B cell (primary cell): ENCODE measurements at regions not wholly inside any gene's neighbourhood (a gene's known extent, or its start where the extent isn't known, plus 50 kb on each side); places are given as distances from the start of the nearest gene placed in this dataset.

Experiments
- ATAC-seq: fragments of 200-7000 bp; cut with Tn5 transposase; one replicate; pipeline ENCODE4 v1.10.0; 2021; ENCODE audit warnings: low read depth, mild to moderate bottlenecking, moderate number of reproducible peaks, moderate library complexity
- CTCF ChIA-PET: fragments of 350-600 bp; sonication (Branson Sonifier 250); formaldehyde crosslinking; loops from one replicate; lab custom pipeline; 2021; ENCODE audit warnings: antibody characterized with exemption, inconsistent platforms; lab: Charles Lee
- POLR2A ChIA-PET: fragments of 350-600 bp; sonication (Branson Sonifier 250); formaldehyde crosslinking; loops from one replicate; lab custom pipeline; 2021; ENCODE audit warnings: antibody characterized with exemption; lab: Charles Lee
- DNase-seq: peaks from one replicate; pipeline ENCODE4 v3.0.0; 2013
- H2AFZ ChIP-seq: 2 replicates; pipeline ENCODE4 v1.6.1; 2012; ENCODE audit warnings: mild to moderate bottlenecking, low read depth, low read length; ENCODE audit not compliant: insufficient read depth, poor library complexity, severe bottlenecking
- H3K27ac ChIP-seq, 2 donors: 1 replicate in 1 of 2; 2 replicates in 1 of 2; pipeline ENCODE4 v1.5.1; 2012 to 2013; ENCODE audit warnings: low read length in 2 of 2, mild to moderate bottlenecking in 2 of 2, moderate library complexity in 1 of 2
- H3K27me3 ChIP-seq, 4 experiments: fragments of 200-600 bp in 1 of 4; sonication (generic) in 1 of 4; replicated peaks in 1 of 4; 1 replicate in 2 of 4; 2 replicates in 2 of 4; pipeline versions ENCODE4 v1.6.1 to v1.7.0; 2013 to 2016; ENCODE audit warnings: low read length in 3 of 4, mild to moderate bottlenecking in 2 of 4, mixed read lengths in 1 of 4, moderate library complexity in 1 of 4; ENCODE audit not compliant: insufficient read depth in 4 of 4, control insufficient read depth in 3 of 4; ENCODE audit errors: control extremely low read depth in 1 of 4
- H3K36me3 ChIP-seq, 2 experiments: replicated peaks in 1 of 2; 1 replicate in 1 of 2; 2 replicates in 1 of 2; pipeline versions ENCODE4 v1.6.1 to v1.7.1; 2013; ENCODE audit warnings: low read length in 1 of 2; ENCODE audit not compliant: insufficient read depth in 2 of 2, control insufficient read depth in 1 of 2; ENCODE audit errors: control extremely low read depth in 1 of 2, extremely low read depth in 1 of 2
- H3K4me1 ChIP-seq, 2 donors: fragments of 200-600 bp in 1 of 2; sonication (generic) in 1 of 2; 1 replicate in 1 of 2; 2 replicates in 1 of 2; pipeline versions ENCODE4 v1.5.1 to v1.6.1; 2013 to 2017; ENCODE audit warnings: low read length in 2 of 2; ENCODE audit not compliant: control insufficient read depth in 2 of 2, insufficient read depth in 2 of 2
- H3K4me2 ChIP-seq: replicated peaks from 2 replicates; pipeline ENCODE3; 2012; ENCODE audit warnings: mild to moderate bottlenecking, low read depth, low read length; ENCODE audit not compliant: poor library complexity, severe bottlenecking
- H3K4me3 ChIP-seq, 5 experiments: fragments of 200-600 bp in 1 of 5; sonication (generic) in 1 of 5; 1 replicate in 3 of 5; 2 replicates in 2 of 5; pipeline versions ENCODE4 v1.5.1 to v1.7.0; 2011 to 2016; ENCODE audit warnings: low read length in 4 of 5, mild to moderate bottlenecking in 4 of 5, low read depth in 2 of 5, control low read depth in 1 of 5, moderate library complexity in 1 of 5; ENCODE audit not compliant: insufficient read depth in 1 of 5; ENCODE audit errors: control extremely low read depth in 1 of 5, extremely low read depth in 1 of 5
- H3K79me2 ChIP-seq: fragments of 200-600 bp; sonication (generic); one replicate; pipeline ENCODE4 v1.6.0; 2016; ENCODE audit warnings: low read length; ENCODE audit not compliant: control insufficient read depth, insufficient read depth
- H3K9ac ChIP-seq: fragments of 200-600 bp; sonication (generic); 2 replicates; pipeline ENCODE4 v1.6.1; 2017; ENCODE audit warnings: mild to moderate bottlenecking, low read length, moderate library complexity
- H3K9me3 ChIP-seq, 3 donors: one replicate each; pipeline versions ENCODE4 v1.6.1 to v1.7.1; 2013; ENCODE audit warnings: low read length in 2 of 3; ENCODE audit not compliant: control insufficient read depth in 2 of 3, insufficient read depth in 1 of 3; ENCODE audit errors: control extremely low read depth in 1 of 3
- H4K20me1 ChIP-seq: 2 replicates; pipeline ENCODE4 v1.6.0; 2012; ENCODE audit warnings: mild to moderate bottlenecking, low read length; ENCODE audit not compliant: insufficient read depth, control insufficient read depth, poor library complexity, severe bottlenecking
- H3K27ac Mint-ChIP-seq: one replicate; pipeline ENCODE4 v1.8.0; 2021; ENCODE audit warnings: mixed read lengths
- H3K27me3 Mint-ChIP-seq: one replicate; pipeline ENCODE4 v1.8.0; 2021; ENCODE audit warnings: mixed read lengths
- H3K4me1 Mint-ChIP-seq: one replicate; pipeline ENCODE4 v1.8.0; 2021; ENCODE audit warnings: mixed read lengths
- H3K4me3 Mint-ChIP-seq: one replicate; pipeline ENCODE4 v1.8.0; 2021; ENCODE audit warnings: mixed read lengths
- H3K9me3 Mint-ChIP-seq: one replicate; pipeline ENCODE4 v1.8.0; 2022; ENCODE audit warnings: mixed read lengths; ENCODE audit not compliant: insufficient read depth
- CTCF ChIP-seq: fragments of 200-600 bp; IDR thresholded peaks from one replicate; pipeline ENCODE4 v1.8.0; 2022; ENCODE audit warnings: antibody characterized with exemption, mild to moderate bottlenecking
- EZH2 ChIP-seq: IDR thresholded peaks from 2 replicates; pipeline ENCODE4 v1.6.1; 2012; ENCODE audit warnings: borderline replicate concordance, low read depth, mild to moderate bottlenecking, moderate library complexity, low read length; ENCODE audit not compliant: insufficient read depth, poor library complexity, severe bottlenecking
- WGBS: methylation state at CpG from one replicate; pipeline ENCODE4 v1.1.5; 2013; ENCODE audit warnings: missing lambda C conversion rate; ENCODE audit not compliant: insufficient coverage; 5-methylcytosine and 5-hydroxymethylcytosine counted together
- intact Hi-C: fragments of 100-400 bp; cut with micrococcal nuclease; formaldehyde crosslinking; loops from one replicate; pipeline ENCODE4 v1.10.0; 2022

- H3K27me3 ChIP-seq = no peaks in the 10 kb centered on the region
- no peak for DNase-seq
- 100% methylated on average over 1 of the region's 2 CpGs for WGBS
- no peaks in the 10 kb centered on the region for H3K9me3 ChIP-seq
- Mint-ChIP-seq H3K9me3 (no peaks in the 10 kb centered on the region), H3K27ac (no peak overlapping the region), H3K4me1 (no peaks in the 10 kb centered on the region), H3K4me3 (no peak overlapping the region), H3K27me3 (no peaks in the 10 kb centered on the region)
- no peak for ATAC-seq
- POLR2A ChIA-PET = no interaction called here
- no peak overlapping the region for H3K9ac ChIP-seq
- no peak overlapping the region for H3K27ac ChIP-seq
- TF ChIP-seq CTCF (no peak), EZH2 (no peak)
- no peak overlapping the region for H3K4me3 ChIP-seq
- no peak overlapping the region for H3K4me2 ChIP-seq
- H3K79me2 ChIP-seq = no peaks in the 10 kb centered on the region
- H2AFZ ChIP-seq = no peak overlapping the region
- H3K36me3 ChIP-seq = no peaks in the 10 kb centered on the region
- H3K4me1 ChIP-seq = no peaks in the 10 kb centered on the region
- intact Hi-C loops = no loop called here
- CTCF ChIA-PET = no interaction called here
- H4K20me1 ChIP-seq = no peaks in the 10 kb centered on the region
Observed at GRCh38 chr5:110251366-110251765, 475.1 kb downstream of the TMEM232 start.

- DNase-seq (no peak), ATAC-seq (no peak)
- no peak overlapping the region for H3K27ac ChIP-seq
- no peaks in the 10 kb centered on the region for H4K20me1 ChIP-seq
- no peak overlapping the region for H3K4me3 Mint-ChIP-seq
- no peaks in the 10 kb centered on the region for H3K9me3 Mint-ChIP-seq
- ChIA-PET CTCF (no interaction called here), POLR2A (no interaction called here)
- no peak overlapping the region for H2AFZ ChIP-seq
- H3K4me1 ChIP-seq = no peaks in the 10 kb centered on the region
- no peaks in the 10 kb centered on the region for H3K27me3 Mint-ChIP-seq
- no peaks in the 10 kb centered on the region for H3K27me3 ChIP-seq
- no peaks in the 10 kb centered on the region for H3K4me1 Mint-ChIP-seq
- WGBS = no CpG with 5 or more reads among the region's 1 CpG
- no peaks in the 10 kb centered on the region for H3K79me2 ChIP-seq
- H3K27ac Mint-ChIP-seq = no peak overlapping the region
- H3K4me2 ChIP-seq = no peak overlapping the region
- TF ChIP-seq CTCF (no peak), EZH2 (no peak)
- intact Hi-C loops = no loop called here
- H3K36me3 ChIP-seq = no peaks in the 10 kb centered on the region
- no peak overlapping the region for H3K9ac ChIP-seq
- H3K4me3 ChIP-seq = no peak overlapping the region
- no peaks in the 10 kb centered on the region for H3K9me3 ChIP-seq
Observed at GRCh38 chr5:110255194-110255593, 471.3 kb downstream of the TMEM232 start.
